T47D (cell line): ENCODE measurements at regions not wholly inside any gene's neighbourhood (a gene's known extent, or its start where the extent isn't known, plus 50 kb on each side); places are given as distances from the start of the nearest gene placed in this dataset.
A peak's percentile ranks its signal among the peaks of the same experiment; 100 is the strongest.

ENCODE experiments used
- DNase-seq, 2 experiments: peaks; one replicate each; pipeline versions ENCODE4 v3.0.0 to v3.0.0-alpha.2; 2011 to 2012; ENCODE audit warnings: low read depth in 1 of 2, low spot score in 1 of 2
- JUND ChIP-seq: IDR thresholded peaks from 2 replicates; pipeline ENCODE4 v1.6.1; 2012; ENCODE audit warnings: low read depth
- in situ Hi-C: cut with HindIII; loops from 2 replicates; pipeline ENCODE4 v1.10.0; 2016; ENCODE audit warnings: low sequenced_read_pairs, low pct_unique_long_range_greater_than_20kb

DNA sequence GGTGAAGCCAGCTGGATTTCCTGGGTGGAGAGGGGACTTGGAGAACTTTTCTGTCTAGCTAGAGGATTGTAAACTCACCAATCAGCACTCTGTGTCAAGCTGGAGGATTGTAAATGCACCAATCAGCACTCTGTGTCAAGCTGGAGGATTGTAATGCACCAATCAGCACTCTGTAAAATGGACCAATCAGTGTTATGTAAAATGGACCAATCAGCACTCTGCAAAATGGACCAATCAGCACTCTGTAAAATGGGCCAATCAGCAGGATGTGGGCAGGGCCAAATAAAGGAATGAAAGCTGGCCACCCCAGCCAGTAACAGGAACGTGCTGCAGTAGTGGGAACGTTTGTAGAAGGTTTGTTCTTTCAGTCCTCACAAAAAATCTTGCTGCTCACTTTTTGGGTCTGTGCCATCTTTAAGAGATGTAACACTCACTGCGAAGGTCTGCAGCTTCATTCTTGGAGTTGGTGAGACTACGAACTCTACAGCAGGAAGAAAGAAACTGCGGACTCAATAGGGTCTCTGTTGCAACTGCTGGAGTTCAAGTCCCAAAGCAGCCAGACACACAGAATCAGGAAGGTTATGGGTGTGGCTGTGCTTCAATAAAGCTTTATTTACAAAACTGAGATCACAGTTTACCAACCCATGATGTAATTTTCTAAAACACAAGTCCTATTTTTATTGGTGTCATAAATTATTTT is 145.7 kb upstream of the ERCC6L2 start:
- in situ Hi-C loops, result no loop called here
- no peak for TF ChIP-seq JUND
- no peak for DNase-seq

DNA sequence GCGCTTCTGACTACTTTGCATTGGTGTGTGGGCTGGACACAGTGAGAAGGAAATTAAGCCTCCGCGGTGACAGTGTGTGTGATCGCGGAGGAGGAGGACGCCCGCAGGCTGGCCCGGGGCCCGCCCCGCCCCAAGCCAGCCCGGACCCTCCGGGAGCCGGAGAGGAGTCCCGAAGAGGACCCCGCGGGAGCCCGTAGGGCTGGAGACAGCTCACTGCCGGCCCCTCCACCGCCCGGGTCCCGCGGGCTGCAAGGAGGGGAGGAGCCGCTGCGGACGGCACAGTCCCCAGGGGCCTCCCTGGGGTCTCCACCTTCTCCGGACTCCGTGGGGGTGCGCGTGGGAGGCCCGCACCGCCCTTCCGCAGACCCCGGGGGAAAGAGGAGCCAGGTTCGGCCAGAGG is 146.4 kb upstream of the ERCC6L2 start:
- in situ Hi-C loops, result no loop called here
- DNase-seq, result no peak
- TF ChIP-seq JUND, result no peak

- no peak for DNase-seq
- in situ Hi-C loops, result no loop called here
- no peak for TF ChIP-seq JUND
Observed at GRCh38 chr9:95727947-95728520, 147.5 kb upstream of the ERCC6L2 start.

GRCh38 chr9:95726756-95727155 is 148.7 kb upstream of the ERCC6L2 start:
- DNase-seq, result peak; percentile 22 to 54
- no peak for TF ChIP-seq JUND
- in situ Hi-C loops, result no loop called here

- in situ Hi-C loops, result no loop called here
- no peak for DNase-seq
- no peak for TF ChIP-seq JUND
Observed at GRCh38 chr9:95725045-95725444, 150.4 kb upstream of the ERCC6L2 start.

DNA sequence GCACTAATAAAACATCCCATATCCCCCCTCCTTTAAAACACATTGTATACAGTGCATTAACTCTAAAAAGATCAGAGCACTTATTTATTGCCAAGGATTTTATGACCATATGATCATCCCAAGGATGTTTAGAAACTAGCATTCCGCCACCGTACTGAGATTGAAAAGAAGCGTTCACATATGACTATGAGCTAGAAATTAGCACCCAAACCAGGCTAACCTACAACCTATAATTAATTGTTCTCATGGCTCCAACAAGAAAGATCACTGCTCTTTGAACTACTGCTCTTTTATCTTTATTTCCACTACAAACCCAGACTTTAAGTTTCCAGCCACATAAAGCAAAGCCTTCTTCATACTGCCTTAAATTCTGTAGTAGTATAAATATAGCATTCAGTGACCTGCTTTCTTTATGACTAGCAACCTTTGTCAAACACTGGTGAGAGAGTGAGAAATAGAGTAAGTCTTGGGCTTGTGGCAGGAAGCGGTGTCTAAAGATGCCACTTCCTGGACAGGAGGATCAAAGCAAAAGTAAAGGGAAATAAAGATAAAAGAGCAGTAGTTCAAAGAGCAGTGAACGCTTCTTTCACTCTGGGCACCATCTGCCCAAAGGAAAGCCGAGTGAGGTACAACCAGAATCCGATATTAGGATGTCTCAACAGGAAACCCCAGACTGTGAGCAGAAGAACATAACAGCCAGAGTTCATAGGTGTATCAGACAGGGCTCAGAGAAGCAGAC is 151.1 kb upstream of the ERCC6L2 start:
- no peak for TF ChIP-seq JUND
- in situ Hi-C loops, result no loop called here
- DNase-seq, result no peak

GRCh38 chr9:95722141-95722540 is 153.3 kb upstream of the ERCC6L2 start:
- no peak for DNase-seq
- no peak for TF ChIP-seq JUND
- in situ Hi-C loops, result no loop called here

- TF ChIP-seq JUND, result no peak
- in situ Hi-C loops, result no loop called here
- DNase-seq, result no peak
Observed at GRCh38 chr9:95721061-95721531, 154.4 kb upstream of the ERCC6L2 start.

DNA sequence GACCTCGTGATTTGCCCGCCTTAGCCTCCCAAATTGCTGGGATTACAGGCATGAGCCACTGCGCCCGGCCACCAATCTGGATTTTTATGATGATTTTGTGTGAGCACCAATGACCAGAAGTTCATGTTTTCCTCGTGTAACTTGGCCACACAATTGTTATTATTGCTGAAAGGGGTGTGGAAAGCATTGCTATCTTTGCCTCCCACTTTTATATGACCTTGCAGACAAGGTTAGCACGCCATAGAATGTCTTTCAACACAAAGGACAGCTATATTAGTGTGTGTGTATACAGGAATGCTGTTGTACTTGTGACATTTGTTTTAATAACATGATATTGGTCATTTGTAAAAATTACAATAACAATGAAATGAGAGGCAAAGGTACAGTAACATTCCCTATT is 155.0 kb upstream of the ERCC6L2 start:
- no peak for DNase-seq
- in situ Hi-C loops, result no loop called here
- no peak for TF ChIP-seq JUND

GRCh38 chr9:95719354-95719753 is 156.1 kb upstream of the ERCC6L2 start:
- no peak for TF ChIP-seq JUND
- DNase-seq, result no peak
- in situ Hi-C loops, result no loop called here

DNA sequence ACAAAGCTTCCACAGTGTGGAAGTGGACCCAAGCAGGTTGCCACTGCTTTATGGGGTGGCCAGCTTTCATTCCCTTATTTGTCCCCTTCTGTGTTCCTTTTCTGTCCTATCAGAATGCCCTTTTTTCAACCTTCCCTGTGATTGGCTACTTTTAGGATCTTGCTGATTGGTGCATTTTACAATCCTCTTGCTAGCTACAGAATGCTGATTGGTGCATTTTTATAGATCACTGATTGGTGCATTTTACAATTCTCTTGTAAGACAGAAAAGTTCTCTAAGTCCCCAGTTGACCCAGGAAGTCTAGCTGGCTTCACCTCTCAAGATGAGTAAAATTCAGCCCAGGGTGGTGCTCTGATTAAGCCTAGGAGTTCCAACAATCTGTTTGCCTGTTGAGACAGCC is 157.2 kb upstream of the ERCC6L2 start:
- DNase-seq, result no peak
- in situ Hi-C loops, result no loop called here
- TF ChIP-seq JUND, result no peak

- in situ Hi-C loops, result no loop called here
- no peak for DNase-seq
- no peak for TF ChIP-seq JUND
Observed at GRCh38 chr9:95715868-95716435, 159.5 kb upstream of the ERCC6L2 start.

- in situ Hi-C loops, result no loop called here
- no peak for DNase-seq
Observed at GRCh38 chr9:95710446-95710845, 165.0 kb upstream of the ERCC6L2 start.

More at GRCh38 chr9:95710446-95710845, 165.0 kb upstream of the ERCC6L2 start:
- no peak for TF ChIP-seq JUND
